ENCODE measurements at regions not wholly inside any gene's neighbourhood (a gene's known extent, or its start where the extent isn't known, plus 50 kb on each side); places are given as distances from the start of the nearest gene placed in this dataset.

DNA sequence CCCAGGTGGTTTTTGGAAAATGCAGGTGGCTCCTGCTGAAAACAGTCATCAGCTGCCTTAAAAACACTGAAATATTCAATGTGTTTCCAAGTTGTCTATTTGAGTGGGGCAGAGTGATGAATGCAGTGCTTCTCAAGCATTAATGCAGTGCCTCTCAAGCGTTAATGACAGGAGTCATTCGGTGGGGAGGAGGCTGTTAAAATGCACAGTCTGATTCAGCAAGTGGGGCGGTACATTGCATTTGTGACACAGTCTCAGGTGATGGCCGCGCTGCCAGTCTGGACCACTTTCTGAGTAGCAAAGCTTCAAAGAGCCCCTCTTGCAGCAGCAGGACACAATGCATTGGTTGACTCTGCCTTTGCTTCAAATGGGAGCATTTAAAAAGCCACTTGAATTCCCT is 231.4 kb upstream of the RGPD4 start:
- TF ChIP-seq, protein P1, sequence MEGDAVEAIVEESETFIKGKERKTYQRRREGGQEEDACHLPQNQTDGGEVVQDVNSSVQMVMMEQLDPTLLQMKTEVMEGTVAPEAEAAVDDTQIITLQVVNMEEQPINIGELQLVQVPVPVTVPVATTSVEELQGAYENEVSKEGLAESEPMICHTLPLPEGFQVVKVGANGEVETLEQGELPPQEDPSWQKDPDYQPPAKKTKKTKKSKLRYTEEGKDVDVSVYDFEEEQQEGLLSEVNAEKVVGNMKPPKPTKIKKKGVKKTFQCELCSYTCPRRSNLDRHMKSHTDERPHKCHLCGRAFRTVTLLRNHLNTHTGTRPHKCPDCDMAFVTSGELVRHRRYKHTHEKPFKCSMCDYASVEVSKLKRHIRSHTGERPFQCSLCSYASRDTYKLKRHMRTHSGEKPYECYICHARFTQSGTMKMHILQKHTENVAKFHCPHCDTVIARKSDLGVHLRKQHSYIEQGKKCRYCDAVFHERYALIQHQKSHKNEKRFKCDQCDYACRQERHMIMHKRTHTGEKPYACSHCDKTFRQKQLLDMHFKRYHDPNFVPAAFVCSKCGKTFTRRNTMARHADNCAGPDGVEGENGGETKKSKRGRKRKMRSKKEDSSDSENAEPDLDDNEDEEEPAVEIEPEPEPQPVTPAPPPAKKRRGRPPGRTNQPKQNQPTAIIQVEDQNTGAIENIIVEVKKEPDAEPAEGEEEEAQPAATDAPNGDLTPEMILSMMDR (IDR thresholded peaks at IDR 0.05 in 4 of 5, conservative IDR thresholded peaks at IDR 0.05 in 1 of 5), result no peak
- no peak for TF ChIP-seq POLR2A (IDR thresholded peaks at IDR 0.05)

All from gastrocnemius medialis (tissue), 4 donors.